GM23338 (cell line): ENCODE measurements at regions not wholly inside any gene's neighbourhood (a gene's known extent, or its start where the extent isn't known, plus 50 kb on each side); places are given as distances from the start of the nearest gene placed in this dataset.

ENCODE experiments used
- ATAC-seq: fragments of 200-7000 bp; cut with Tn5 transposase; 3 replicates; pipeline ENCODE4 v1.9.1; 2020
- DNase-seq: peaks from one replicate; pipeline ENCODE4 v3.0.0-alpha.2; 2015; ENCODE audit warnings: low spot score
- H2AFZ ChIP-seq: fragments of 200-600 bp; sonication (generic); 2 replicates; pipeline ENCODE4 v1.8.0; 2016; ENCODE audit warnings: antibody characterized with exemption, mild to moderate bottlenecking, moderate library complexity
- H3F3A ChIP-seq: fragments of 200-600 bp; sonication (generic); replicated peaks from 2 replicates; pipeline ENCODE4 v1.8.0; 2017; ENCODE audit warnings: antibody characterized with exemption, mixed run types, low read depth
- H3K27ac ChIP-seq: fragments of 200-600 bp; sonication (generic); 2 replicates; pipeline ENCODE4 v1.6.1; 2016; ENCODE audit warnings: low read depth
- H3K27me3 ChIP-seq: fragments of 200-600 bp; sonication (generic); 2 replicates; pipeline ENCODE4 v1.8.0; 2016; ENCODE audit warnings: mild to moderate bottlenecking, mixed run types, moderate library complexity; ENCODE audit not compliant: insufficient read depth
- H3K36me3 ChIP-seq: fragments of 200-600 bp; sonication (generic); 2 replicates; pipeline ENCODE4 v1.8.0; 2016; ENCODE audit warnings: mild to moderate bottlenecking; ENCODE audit not compliant: insufficient read depth
- H3K4me1 ChIP-seq: fragments of 200-600 bp; sonication (generic); 2 replicates; pipeline ENCODE4 v1.8.0; 2016; ENCODE audit warnings: mild to moderate bottlenecking, moderate library complexity; ENCODE audit not compliant: insufficient read depth
- H3K4me2 ChIP-seq: fragments of 200-600 bp; sonication (generic); 2 replicates; pipeline ENCODE4 v1.7.1; 2017; ENCODE audit warnings: mixed run types
- H3K4me3 ChIP-seq: fragments of 200-600 bp; sonication (generic); 2 replicates; pipeline ENCODE4 v1.6.1; 2016; ENCODE audit warnings: mixed run types
- H3K79me2 ChIP-seq: fragments of 200-600 bp; sonication (generic); replicated peaks from 2 replicates; pipeline ENCODE4 v1.8.0; 2017; ENCODE audit warnings: mild to moderate bottlenecking; ENCODE audit not compliant: insufficient read depth
- H3K9me2 ChIP-seq: fragments of 200-600 bp; sonication (generic); 2 replicates; pipeline ENCODE4 v1.8.0; 2017; ENCODE audit not compliant: insufficient read depth
- H4K20me1 ChIP-seq: fragments of 200-600 bp; sonication (generic); replicated peaks from 2 replicates; pipeline ENCODE4 v1.8.0; 2017; ENCODE audit warnings: mild to moderate bottlenecking; ENCODE audit not compliant: insufficient read depth
- H3K27ac Mint-ChIP-seq: 2 replicates; pipeline ENCODE4 v1.8.0; 2020; ENCODE audit warnings: inconsistent platforms, mild to moderate bottlenecking, moderate library complexity, mixed read lengths
- H3K27me3 Mint-ChIP-seq: 3 replicates; pipeline ENCODE4 v1.8.0; 2022; ENCODE audit warnings: low read depth, mild to moderate bottlenecking, moderate library complexity, mixed read lengths, inconsistent platforms; ENCODE audit not compliant: insufficient read depth, poor library complexity
- H3K36me3 Mint-ChIP-seq: 3 replicates; pipeline ENCODE4 v1.8.0; 2021; ENCODE audit warnings: low read depth, mild to moderate bottlenecking, inconsistent platforms, moderate library complexity, mixed read lengths
- H3K4me1 Mint-ChIP-seq: 3 replicates; pipeline ENCODE4 v1.8.0; 2020; ENCODE audit warnings: mild to moderate bottlenecking, inconsistent platforms, mixed read lengths
- H3K4me3 Mint-ChIP-seq: 3 replicates; pipeline ENCODE4 v1.8.0; 2021; ENCODE audit warnings: moderate library complexity, mild to moderate bottlenecking, inconsistent platforms, mixed read lengths
- H3K9me3 Mint-ChIP-seq: 3 replicates; pipeline ENCODE4 v1.8.0; 2020; ENCODE audit warnings: moderate library complexity, mild to moderate bottlenecking, inconsistent platforms, mixed read lengths
- CREB1 ChIP-seq: fragments of 250-450 bp; sonication (Bioruptor Pico); IDR thresholded peaks from 2 replicates; pipeline ENCODE4 v1.5.0; 2020; ENCODE audit warnings: low read depth, mild to moderate bottlenecking, moderate library complexity
- CTCF ChIP-seq, 2 experiments: fragments of 200-600 bp in 1 of 2; sonication (generic) in 1 of 2; conservative IDR thresholded peaks; 2 replicates each; pipeline versions ENCODE4 v1.5.1 to v1.6.1; 2016 to 2017; ENCODE audit warnings: antibody characterized with exemption in 2 of 2, low read depth in 2 of 2, mild to moderate bottlenecking in 2 of 2, moderate library complexity in 1 of 2
- EZH2phosphoT487 ChIP-seq: fragments of 200-600 bp; sonication (generic); IDR thresholded peaks from one replicate; pipeline ENCODE4 v1.8.1; 2018; ENCODE audit warnings: antibody characterized with exemption; ENCODE audit not compliant: unreplicated experiment
- JUNB ChIP-seq: IDR thresholded peaks from one replicate; pipeline ENCODE4 v1.6.1; 2016; ENCODE audit warnings: antibody characterized with exemption; ENCODE audit not compliant: unreplicated experiment
- NANOG ChIP-seq: IDR thresholded peaks from 2 replicates; pipeline ENCODE4 v1.6.1; 2016; ENCODE audit warnings: antibody characterized with exemption, borderline replicate concordance
- POLR2AphosphoS5 ChIP-seq: IDR thresholded peaks from 2 replicates; pipeline ENCODE4 v1.6.1; 2016; ENCODE audit warnings: antibody characterized with exemption, low read depth
- REST ChIP-seq: IDR thresholded peaks from one replicate; pipeline ENCODE4 v1.6.1; 2018; ENCODE audit warnings: antibody characterized with exemption; ENCODE audit not compliant: unreplicated experiment
- STAT1 ChIP-seq: IDR thresholded peaks from one replicate; pipeline ENCODE4 v1.6.1; 2016; ENCODE audit warnings: antibody characterized with exemption; ENCODE audit not compliant: unreplicated experiment
- ZNF114 ChIP-seq: fragments of 250-450 bp; sonication (Bioruptor Pico); IDR thresholded peaks from 2 replicates; pipeline ENCODE4 v1.5.0; 2020; ENCODE audit warnings: mild to moderate bottlenecking, moderate library complexity
- ZNF331 ChIP-seq: fragments of 250-450 bp; sonication (Bioruptor Pico); IDR thresholded peaks from 2 replicates; pipeline ENCODE4 v1.5.0; 2020; ENCODE audit warnings: low read depth, mild to moderate bottlenecking, moderate library complexity
- ZNF462 ChIP-seq: fragments of 250-450 bp; sonication (Bioruptor Pico); IDR thresholded peaks from 2 replicates; pipeline ENCODE4 v1.5.0; 2020; ENCODE audit warnings: mild to moderate bottlenecking, moderate library complexity

GRCh38 chr18:26717123-26717719 is 148.3 kb downstream of the AQP4 start:
- Histone ChIP-seq H3K27ac (no peak overlapping the region), H3K36me3 (no peaks in the 10 kb centered on the region), H3K27me3 (no peaks in the 10 kb centered on the region), H2AFZ (no peak overlapping the region), H3K4me3 (no peak overlapping the region), H3K4me1 (peaks cover 5% of the 10 kb centered on the region; the same call in 1 of the 2 replicates), H3F3A (no peaks in the 10 kb centered on the region), H4K20me1 (no peaks in the 10 kb centered on the region), H3K9me2 (no peaks in the 10 kb centered on the region), H3K4me2 (no peak overlapping the region), H3K79me2 (no peaks in the 10 kb centered on the region)
- Mint-ChIP-seq H3K27me3 (peaks cover 6% of the 10 kb centered on the region), H3K9me3 (no peaks in the 10 kb centered on the region), H3K4me3 (no peak overlapping the region), H3K36me3 (no peaks in the 10 kb centered on the region), H3K4me1 (peaks cover 14% of the 10 kb centered on the region), H3K27ac (no peak overlapping the region)
- ATAC-seq (peak; percentile 89), DNase-seq (peak; percentile 53)
- TF ChIP-seq POLR2AphosphoS5 (no peak), NANOG (no peak)

GRCh38 chr18:26714739-26715138 is 150.8 kb downstream of the AQP4 start:
- Histone ChIP-seq H3F3A (no peaks in the 10 kb centered on the region), H3K4me2 (no peak overlapping the region), H3K79me2 (no peaks in the 10 kb centered on the region), H3K9me2 (no peaks in the 10 kb centered on the region), H2AFZ (peak overlapping the region; percentile 25; the same call in 1 of the 2 replicates), H4K20me1 (no peaks in the 10 kb centered on the region), H3K27me3 (no peaks in the 10 kb centered on the region), H3K27ac (no peak overlapping the region), H3K36me3 (no peaks in the 10 kb centered on the region), H3K4me1 (peaks cover 19% of the 10 kb centered on the region), H3K4me3 (no peak overlapping the region)
- H3K27me3 Mint-ChIP-seq = peaks cover 3% of the 10 kb centered on the region
- H3K27ac Mint-ChIP-seq = no peak overlapping the region
- H3K4me3 Mint-ChIP-seq = no peak overlapping the region
- DNase-seq (no peak), ATAC-seq (no peak)
- peaks cover 28% of the 10 kb centered on the region for H3K4me1 Mint-ChIP-seq
- no peaks in the 10 kb centered on the region for H3K9me3 Mint-ChIP-seq
- H3K36me3 Mint-ChIP-seq = no peaks in the 10 kb centered on the region
- TF ChIP-seq REST (no peak), EZH2phosphoT487 (no peak), ZNF331 (CRISPR knock-in tag) (no peak), JUNB (no peak), CTCF (conservative IDR thresholded peaks at IDR 0.05; ENCODE audit: low read depth in 2 of 2) (no peak), ZNF114 (CRISPR knock-in tag) (no peak), NANOG (no peak), ZNF462 (CRISPR knock-in tag) (no peak), CREB1 (CRISPR knock-in tag) (no peak), STAT1 (no peak)
